Erythroblast (primary cell): ENCODE measurements at regions not wholly inside any gene's neighbourhood (a gene's known extent, or its start where the extent isn't known, plus 50 kb on each side); places are given as distances from the start of the nearest gene placed in this dataset.

ENCODE experiments used
- GATA1 ChIP-seq: IDR thresholded peaks from 2 replicates; pipeline ENCODE4 v1.6.1; 2011; ENCODE audit warnings: low read depth, mild to moderate bottlenecking, control low read depth, low read length, moderate library complexity
- POLR2A ChIP-seq: IDR thresholded peaks from 2 replicates; pipeline ENCODE4 v1.6.1; 2011; ENCODE audit warnings: mild to moderate bottlenecking, low read length

DNA sequence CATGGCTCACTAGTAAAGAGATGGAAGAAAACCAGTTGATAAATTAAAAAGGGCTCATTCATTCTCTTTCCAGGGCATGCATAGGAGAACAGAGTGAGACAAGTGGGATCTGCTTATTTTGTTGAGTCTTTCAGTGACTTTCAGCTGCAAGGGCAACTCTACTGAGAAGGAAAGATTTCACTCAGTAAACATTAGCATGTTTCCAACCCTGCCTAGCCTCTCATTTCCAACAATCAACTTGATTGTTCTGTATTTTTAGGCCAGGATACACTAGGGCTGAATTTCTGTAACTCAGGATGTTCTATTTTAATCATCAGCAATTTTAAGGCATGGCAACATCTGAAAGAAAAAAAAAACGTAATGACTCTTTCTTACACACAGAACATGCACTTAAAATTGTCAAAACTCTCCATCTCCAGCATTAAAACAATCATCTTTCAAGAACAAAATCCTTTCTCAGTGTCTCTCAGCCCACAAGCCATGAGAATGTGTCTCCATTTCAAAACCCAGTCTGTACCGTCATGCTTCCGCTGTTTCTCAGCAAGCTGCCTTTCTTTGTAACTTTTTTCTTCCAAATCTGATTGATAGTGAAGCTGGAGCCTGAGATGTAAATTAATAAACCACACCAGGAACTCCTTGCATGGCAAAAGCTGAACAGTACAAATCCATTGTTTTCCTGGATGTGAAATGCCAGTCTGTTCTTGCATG, 147.2 kb upstream of the KLF14 start:
- no peak for TF ChIP-seq POLR2A
- TF ChIP-seq GATA1, result no peak
